CD14-positive monocyte (primary cell): ENCODE measurements at regions not wholly inside any gene's neighbourhood (a gene's known extent, or its start where the extent isn't known, plus 50 kb on each side); places are given as distances from the start of the nearest gene placed in this dataset.

Experiments used
- DNase-seq, 3 donors: peaks; one replicate each; pipeline ENCODE4 v3.0.0-alpha.2; 2011 to 2022
- H2AFZ ChIP-seq: 2 replicates; pipeline ENCODE4 v1.6.0; 2012; ENCODE audit warnings: mild to moderate bottlenecking, low read depth, low read length, inconsistent platforms; ENCODE audit not compliant: insufficient read depth, poor library complexity, severe bottlenecking
- H3K27ac ChIP-seq, 2 donors: 1 replicate in 1 of 2; 2 replicates in 1 of 2; pipeline ENCODE4 v1.5.1; 2012 to 2013; ENCODE audit warnings: low read length in 2 of 2, control low read depth in 1 of 2, inconsistent platforms in 1 of 2, low read depth in 1 of 2, mild to moderate bottlenecking in 1 of 2
- H3K27me3 ChIP-seq, 2 donors: one replicate each; pipeline versions ENCODE4 v1.6.0 to v1.6.1; 2011 to 2013; ENCODE audit warnings: low read length in 2 of 2; ENCODE audit not compliant: control insufficient read depth in 2 of 2, insufficient read depth in 2 of 2
- H3K36me3 ChIP-seq, 2 donors: replicated peaks in 1 of 2; 1 replicate in 1 of 2; 2 replicates in 1 of 2; pipeline versions ENCODE4 v1.5.1 to v1.6.1; 2012 to 2013; ENCODE audit warnings: low read length in 2 of 2, control low read depth in 1 of 2, inconsistent platforms in 1 of 2, mild to moderate bottlenecking in 1 of 2; ENCODE audit not compliant: insufficient read depth in 2 of 2, control insufficient read depth in 1 of 2
- H3K4me1 ChIP-seq, 2 donors: 1 replicate in 1 of 2; 2 replicates in 1 of 2; pipeline versions ENCODE4 v1.5.1 to v1.6.1; 2012 to 2013; ENCODE audit warnings: low read length in 2 of 2, control low read depth in 1 of 2, inconsistent platforms in 1 of 2, mild to moderate bottlenecking in 1 of 2, moderate library complexity in 1 of 2; ENCODE audit not compliant: insufficient read depth in 2 of 2, control insufficient read depth in 1 of 2
- H3K4me2 ChIP-seq: replicated peaks from 2 replicates; pipeline ENCODE3; 2012; ENCODE audit warnings: low read length, moderate library complexity, mild to moderate bottlenecking; ENCODE audit not compliant: poor library complexity, severe bottlenecking; ENCODE audit errors: extremely low read depth
- H3K4me3 ChIP-seq, 3 experiments: fragments of 200-600 bp in 1 of 3; sonication (generic) in 1 of 3; replicated peaks in 1 of 3; 1 replicate in 2 of 3; 2 replicates in 1 of 3; pipeline ENCODE4 v1.5.1; 2011 to 2013; ENCODE audit warnings: low read length in 3 of 3, mild to moderate bottlenecking in 3 of 3, control low read depth in 2 of 3, low read depth in 2 of 3, inconsistent platforms in 1 of 3, moderate library complexity in 1 of 3
- H3K79me2 ChIP-seq: 2 replicates; pipeline ENCODE4 v1.6.0; 2012; ENCODE audit warnings: mild to moderate bottlenecking, control low read depth, inconsistent platforms, low read length, moderate library complexity; ENCODE audit not compliant: insufficient read depth
- H3K9ac ChIP-seq: 2 replicates; pipeline ENCODE4 v1.6.0; 2017; ENCODE audit warnings: low read length, mild to moderate bottlenecking; ENCODE audit not compliant: insufficient read depth, poor library complexity, severe bottlenecking
- H3K9me3 ChIP-seq, 2 donors: replicated peaks in 1 of 2; 1 replicate in 1 of 2; 2 replicates in 1 of 2; pipeline versions ENCODE4 v1.5.1 to v1.6.1; 2012 to 2013; ENCODE audit warnings: low read length in 2 of 2, control low read depth in 1 of 2; ENCODE audit not compliant: control insufficient read depth in 1 of 2, insufficient read depth in 1 of 2
- H4K20me1 ChIP-seq: 2 replicates; pipeline ENCODE4 v1.6.0; 2012; ENCODE audit warnings: mild to moderate bottlenecking, low read length, control low read depth, moderate library complexity; ENCODE audit not compliant: insufficient read depth
- H3K27ac Mint-ChIP-seq, 7 donors: one replicate each; pipeline ENCODE4 v1.8.0; 2020; ENCODE audit warnings: mild to moderate bottlenecking in 7 of 7, mixed read lengths in 7 of 7, moderate library complexity in 6 of 7, inconsistent platforms in 2 of 7
- H3K27me3 Mint-ChIP-seq, 3 donors: one replicate each; pipeline ENCODE4 v1.8.0; 2021 to 2022; ENCODE audit warnings: low read depth in 3 of 3, mild to moderate bottlenecking in 3 of 3, mixed read lengths in 3 of 3, moderate library complexity in 3 of 3, inconsistent platforms in 1 of 3
- H3K36me3 Mint-ChIP-seq, 2 donors: one replicate each; pipeline ENCODE4 v1.8.0; 2020; ENCODE audit warnings: mixed read lengths in 2 of 2, inconsistent platforms in 1 of 2, mild to moderate bottlenecking in 1 of 2
- H3K4me1 Mint-ChIP-seq: one replicate; pipeline ENCODE4 v1.8.0; 2020; ENCODE audit warnings: mild to moderate bottlenecking, mixed read lengths
- H3K4me3 Mint-ChIP-seq, 2 donors: one replicate each; pipeline ENCODE4 v1.8.0; 2020; ENCODE audit warnings: mild to moderate bottlenecking in 2 of 2, mixed read lengths in 2 of 2, moderate library complexity in 1 of 2
- H3K9me3 Mint-ChIP-seq, 7 donors: one replicate each; pipeline ENCODE4 v1.8.0; 2020 to 2022; ENCODE audit warnings: mixed read lengths in 7 of 7, mild to moderate bottlenecking in 6 of 7, moderate library complexity in 6 of 7, inconsistent platforms in 2 of 7
- CTCF ChIP-seq: fragments of 200-600 bp; IDR thresholded peaks from one replicate; pipeline ENCODE4 v1.8.0; 2022; ENCODE audit warnings: antibody characterized with exemption, mild to moderate bottlenecking
- WGBS: methylation state at CpG from one replicate; pipeline ENCODE4 v1.1.5; 2013; ENCODE audit warnings: missing lambda C conversion rate; ENCODE audit not compliant: insufficient coverage; 5-methylcytosine and 5-hydroxymethylcytosine counted together
- intact Hi-C, 2 donors: fragments of 100-400 bp; cut with micrococcal nuclease; formaldehyde crosslinking; loops; one replicate each; pipeline versions ENCODE4 v1.15.0 to v1.15.1; 2023

GRCh38 chr14:61918998-61919397, 156.8 kb downstream of the SNAPC1 start:
- Mint-ChIP-seq H3K9me3 (no peaks in the 10 kb centered on the region), H3K4me1 (no peaks in the 10 kb centered on the region), H3K27me3 (peaks cover 8 to 22% (median 13%) of the 10 kb centered on the region in 3 donors), H3K27ac (no peak overlapping the region), H3K4me3 (no peak overlapping the region), H3K36me3 (no peaks in the 10 kb centered on the region)
- H3K27ac ChIP-seq: no peak overlapping the region
- H3K36me3 ChIP-seq: no peaks in the 10 kb centered on the region
- no peak overlapping the region for H3K4me3 ChIP-seq
- H3K9ac ChIP-seq: no peak overlapping the region
- H2AFZ ChIP-seq: no peak overlapping the region
- intact Hi-C loops: no loop called here
- peaks cover 0 to 3% of the 10 kb centered on the region in 2 donors for H3K27me3 ChIP-seq
- no peaks in the 10 kb centered on the region for H4K20me1 ChIP-seq
- no CpG with 5 or more reads among the region's 2 CpGs for WGBS
- H3K79me2 ChIP-seq: no peaks in the 10 kb centered on the region
- TF ChIP-seq CTCF: no peak
- no peak for DNase-seq
- H3K4me1 ChIP-seq: no peaks in the 10 kb centered on the region
- no peak overlapping the region for H3K4me2 ChIP-seq
- no peaks in the 10 kb centered on the region for H3K9me3 ChIP-seq

GRCh38 chr14:61923348-61923747, 161.1 kb downstream of the SNAPC1 start:
- no CpG with 5 or more reads among the region's 4 CpGs for WGBS
- Histone ChIP-seq H3K9me3 (no peaks in the 10 kb centered on the region), H3K4me2 (no peak overlapping the region), H3K9ac (no peak overlapping the region), H3K4me1 (no peaks in the 10 kb centered on the region), H3K4me3 (no peak overlapping the region), H3K36me3 (no peaks in the 10 kb centered on the region), H2AFZ (no peak overlapping the region), H3K79me2 (no peaks in the 10 kb centered on the region), H4K20me1 (no peaks in the 10 kb centered on the region), H3K27ac (no peak overlapping the region), H3K27me3 (peaks cover 3 to 12% of the 10 kb centered on the region in 2 donors)
- no peak overlapping the region for H3K4me3 Mint-ChIP-seq
- TF ChIP-seq CTCF: no peak
- peaks cover 4 to 24% (median 6%) of the 10 kb centered on the region in 3 donors for H3K27me3 Mint-ChIP-seq
- no peak overlapping the region for H3K27ac Mint-ChIP-seq
- intact Hi-C loops: no loop called here
- H3K36me3 Mint-ChIP-seq: no peaks in the 10 kb centered on the region
- DNase-seq: no peak
- H3K4me1 Mint-ChIP-seq: no peaks in the 10 kb centered on the region
- H3K9me3 Mint-ChIP-seq: no peaks in the 10 kb centered on the region
